GM23338 (cell line): ENCODE measurements at regions not wholly inside any gene's neighbourhood (a gene's known extent, or its start where the extent isn't known, plus 50 kb on each side); places are given as distances from the start of the nearest gene placed in this dataset.

ENCODE experiments used
- CREB1 ChIP-seq: fragments of 250-450 bp; sonication (Bioruptor Pico); IDR thresholded peaks from 2 replicates; pipeline ENCODE4 v1.5.0; 2020; ENCODE audit warnings: low read depth, mild to moderate bottlenecking, moderate library complexity
- EZH2 ChIP-seq: fragments of 200-600 bp; sonication (generic); IDR thresholded peaks from one replicate; pipeline ENCODE4 v1.8.0; 2017; ENCODE audit warnings: antibody characterized with exemption, mild to moderate bottlenecking, low read depth; ENCODE audit not compliant: unreplicated experiment
- EZH2phosphoT487 ChIP-seq: fragments of 200-600 bp; sonication (generic); IDR thresholded peaks from one replicate; pipeline ENCODE4 v1.8.1; 2018; ENCODE audit warnings: antibody characterized with exemption; ENCODE audit not compliant: unreplicated experiment
- JUNB ChIP-seq: IDR thresholded peaks from one replicate; pipeline ENCODE4 v1.6.1; 2016; ENCODE audit warnings: antibody characterized with exemption; ENCODE audit not compliant: unreplicated experiment
- NANOG ChIP-seq: IDR thresholded peaks from 2 replicates; pipeline ENCODE4 v1.6.1; 2016; ENCODE audit warnings: antibody characterized with exemption, borderline replicate concordance
- POLR2AphosphoS5 ChIP-seq: IDR thresholded peaks from 2 replicates; pipeline ENCODE4 v1.6.1; 2016; ENCODE audit warnings: antibody characterized with exemption, low read depth
- REST ChIP-seq: IDR thresholded peaks from one replicate; pipeline ENCODE4 v1.6.1; 2018; ENCODE audit warnings: antibody characterized with exemption; ENCODE audit not compliant: unreplicated experiment
- ZNF114 ChIP-seq: fragments of 250-450 bp; sonication (Bioruptor Pico); IDR thresholded peaks from 2 replicates; pipeline ENCODE4 v1.5.0; 2020; ENCODE audit warnings: mild to moderate bottlenecking, moderate library complexity
- ZNF331 ChIP-seq: fragments of 250-450 bp; sonication (Bioruptor Pico); IDR thresholded peaks from 2 replicates; pipeline ENCODE4 v1.5.0; 2020; ENCODE audit warnings: low read depth, mild to moderate bottlenecking, moderate library complexity
- TF ChIP-seq, protein P1 (sequence below), 2 experiments: fragments of 200-600 bp in 1 of 2; sonication (generic) in 1 of 2; conservative IDR thresholded peaks; 2 replicates each; pipeline versions ENCODE4 v1.5.1 to v1.6.1; 2016 to 2017; ENCODE audit warnings: antibody characterized with exemption in 2 of 2, low read depth in 2 of 2, mild to moderate bottlenecking in 2 of 2, moderate library complexity in 1 of 2

DNA sequence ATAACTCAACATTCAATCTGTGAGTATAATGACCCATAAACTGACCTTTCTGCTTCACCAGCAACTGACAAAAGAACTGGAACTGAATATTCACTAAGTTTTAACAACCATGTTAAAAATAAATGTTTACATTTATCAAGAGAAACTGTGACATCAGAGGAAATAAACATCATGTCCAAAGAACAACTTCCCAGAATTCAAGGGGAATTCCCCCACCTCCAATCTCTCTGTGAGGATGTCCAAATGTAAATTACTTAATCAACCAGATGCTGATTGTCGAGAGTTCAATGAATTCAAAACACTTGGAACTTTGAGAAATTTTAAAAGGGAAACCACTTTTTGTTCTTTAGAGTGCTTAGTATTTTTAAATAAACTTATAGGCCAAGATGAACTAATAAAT lies 365.6 kb upstream of the ADGRL2 start:
- TF ChIP-seq, protein P1, sequence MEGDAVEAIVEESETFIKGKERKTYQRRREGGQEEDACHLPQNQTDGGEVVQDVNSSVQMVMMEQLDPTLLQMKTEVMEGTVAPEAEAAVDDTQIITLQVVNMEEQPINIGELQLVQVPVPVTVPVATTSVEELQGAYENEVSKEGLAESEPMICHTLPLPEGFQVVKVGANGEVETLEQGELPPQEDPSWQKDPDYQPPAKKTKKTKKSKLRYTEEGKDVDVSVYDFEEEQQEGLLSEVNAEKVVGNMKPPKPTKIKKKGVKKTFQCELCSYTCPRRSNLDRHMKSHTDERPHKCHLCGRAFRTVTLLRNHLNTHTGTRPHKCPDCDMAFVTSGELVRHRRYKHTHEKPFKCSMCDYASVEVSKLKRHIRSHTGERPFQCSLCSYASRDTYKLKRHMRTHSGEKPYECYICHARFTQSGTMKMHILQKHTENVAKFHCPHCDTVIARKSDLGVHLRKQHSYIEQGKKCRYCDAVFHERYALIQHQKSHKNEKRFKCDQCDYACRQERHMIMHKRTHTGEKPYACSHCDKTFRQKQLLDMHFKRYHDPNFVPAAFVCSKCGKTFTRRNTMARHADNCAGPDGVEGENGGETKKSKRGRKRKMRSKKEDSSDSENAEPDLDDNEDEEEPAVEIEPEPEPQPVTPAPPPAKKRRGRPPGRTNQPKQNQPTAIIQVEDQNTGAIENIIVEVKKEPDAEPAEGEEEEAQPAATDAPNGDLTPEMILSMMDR (conservative IDR thresholded peaks at IDR 0.05; ENCODE audit: low read depth in 2 of 2) = no peak
- TF ChIP-seq ZNF114 (CRISPR knock-in tag) (no peak), POLR2AphosphoS5 (no peak), EZH2phosphoT487 (no peak), EZH2 (no peak), REST (no peak), NANOG (no peak), CREB1 (no peak), JUNB (no peak), ZNF331 (CRISPR knock-in tag) (no peak)
